ENCODE measurements at regions not wholly inside any gene's neighbourhood (a gene's known extent, or its start where the extent isn't known, plus 50 kb on each side); places are given as distances from the start of the nearest gene placed in this dataset.
A peak's percentile ranks its signal among the peaks of the same experiment; 100 is the strongest.

- TF ChIP-seq CEBPB (IDR thresholded peaks at IDR 0.05; ENCODE audit: low read depth, low read length) (0 out of 2 replicates have a peak, but pooled peaks have one; percentile 30), SMC3 (IDR thresholded peaks at IDR 0.05; ENCODE audit: low read depth, low read length) (no peak), RCOR1 (IDR thresholded peaks at IDR 0.05; ENCODE audit: insufficient replicate concordance, low read length) (no peak), MAFK (IDR thresholded peaks at IDR 0.05; ENCODE audit: low read depth, low read length) (no peak), FOS (IDR thresholded peaks at IDR 0.05; ENCODE audit: low read depth, low read length) (no peak), NFE2L2 (IDR thresholded peaks at IDR 0.05; ENCODE audit: low read depth, low read length) (no peak)
- intact Hi-C loops (cut with micrococcal nuclease) (no loop called here), in situ Hi-C loops (cut with MboI; ENCODE audit: low sequenced_read_pairs) (no loop called here), dilution Hi-C loops (cut with HindIII; ENCODE audit: low sequenced_read_pairs, unreplicated experiment) (no loop called here)
- Histone ChIP-seq H3K4me2 (ENCODE audit: low read depth, low read length) (no peak overlapping the region), H2AK9ac (replicated peaks; ENCODE audit: low read depth, low read length, poor library complexity) (no peak overlapping the region), H3K9me1 (ENCODE audit: insufficient read depth, low read length) (no peaks in the 10 kb centered on the region), H3K36me3 (ENCODE audit: control insufficient read depth, insufficient read depth, low read length) (no peaks in the 10 kb centered on the region), H4K91ac (ENCODE audit: insufficient read depth, low read depth, low read length) (no peak overlapping the region), H2BK5ac (ENCODE audit: low read depth, low read length, poor library complexity, severe bottlenecking) (peak overlapping the region; percentile 37), H2AK5ac (ENCODE audit: low read depth, low read length) (no peak overlapping the region), H4K20me1 (ENCODE audit: insufficient read depth, low read length) (no peaks in the 10 kb centered on the region), H3K79me1 (ENCODE audit: low read depth in 1 of 2, low read length in 2 of 2) (no peaks in the 10 kb centered on the region), H4K8ac (ENCODE audit: low read depth in 2 of 2, low read length in 2 of 2) (no peak overlapping the region), H2BK120ac (ENCODE audit: low read depth, low read length) (peak overlapping the region; percentile 32; the same call in 1 of the 2 replicates), H3K56ac (ENCODE audit: extremely low read depth, insufficient read depth, low read length) (no peak overlapping the region), H3K23ac (ENCODE audit: low read depth, low read length) (no peak overlapping the region), H3K4me1 (ENCODE audit: control insufficient read depth, insufficient read depth, low read length) (peaks cover 2% of the 10 kb centered on the region), H3K9me3 (ENCODE audit: control insufficient read depth, insufficient read depth, low read length) (no peaks in the 10 kb centered on the region), H3K4me3 (ENCODE audit: insufficient read depth, low read depth, low read length) (no peak overlapping the region), H3K27ac (ENCODE audit: insufficient read depth, low read length) (peak overlapping the region; percentile 29; the same call in 1 of the 2 replicates), H3K9ac (ENCODE audit: low read depth, low read length) (no peak overlapping the region), H2BK15ac (ENCODE audit: low read depth, low read length) (no peak overlapping the region), H2BK20ac (ENCODE audit: low read depth, low read length) (no peak overlapping the region), H2AFZ (replicated peaks; ENCODE audit: low read length, poor library complexity) (no peak overlapping the region), H4K5ac (ENCODE audit: low read depth, low read length) (no peak overlapping the region), H3K4ac (ENCODE audit: low read depth, low read length) (no peak overlapping the region), H3K14ac (replicated peaks; ENCODE audit: low read depth, low read length) (no peak overlapping the region), H3K27me3 (ENCODE audit: control insufficient read depth, insufficient read depth, low read length) (no peaks in the 10 kb centered on the region), H3K18ac (ENCODE audit: low read depth, low read length) (no peak overlapping the region)
- no CpG with 5 or more reads among the region's 4 CpGs for WGBS, 2 experiments (ENCODE audit: extremely low coverage in 2 of 2, insufficient read length in 1 of 2)
- ATAC-seq (ENCODE audit: low read depth) (peak; percentile 87), DNase-seq (peak; percentile 89)
- ChIA-PET CTCF (no interaction called here), POLR2A (ENCODE audit: unreplicated experiment) (no interaction called here)
- no TSS peak for BruUV-seq (replicated peaks)
These were observed 842.3 kb downstream of the SLC6A15 start for GRCh38 chr12:84070292-84070691.

Measured in IMR-90 (cell line).